GM21786 (cell line): ENCODE measurements at regions not wholly inside any gene's neighbourhood (a gene's known extent, or its start where the extent isn't known, plus 50 kb on each side); places are given as distances from the start of the nearest gene placed in this dataset.

Experiments used
- ATAC-seq: cut with Tn5 transposase; IDR thresholded peaks from one replicate; pipeline ENCODE4 v1.9.1; 2021; ENCODE audit not compliant: unreplicated experiment

DNA sequence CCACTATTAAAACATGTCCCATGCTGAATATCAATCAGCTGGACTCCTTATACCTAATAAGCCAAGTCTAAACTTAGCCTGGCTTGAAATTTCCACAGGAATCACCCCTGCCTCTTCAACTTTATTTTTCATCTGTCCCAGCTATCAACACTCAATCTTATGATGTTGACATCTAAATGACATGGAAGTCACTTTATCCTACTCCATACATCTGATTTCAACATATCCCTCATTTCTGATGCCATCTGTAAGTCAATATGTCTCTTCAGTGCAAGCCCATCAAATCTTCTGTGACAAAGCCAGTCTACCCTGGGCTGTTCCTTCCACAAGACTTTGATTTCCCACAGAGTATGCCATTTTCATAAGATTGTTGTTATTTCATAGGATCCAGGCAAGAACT is 143.6 kb upstream of the SEMA6D start:
- no peak for ATAC-seq

DNA sequence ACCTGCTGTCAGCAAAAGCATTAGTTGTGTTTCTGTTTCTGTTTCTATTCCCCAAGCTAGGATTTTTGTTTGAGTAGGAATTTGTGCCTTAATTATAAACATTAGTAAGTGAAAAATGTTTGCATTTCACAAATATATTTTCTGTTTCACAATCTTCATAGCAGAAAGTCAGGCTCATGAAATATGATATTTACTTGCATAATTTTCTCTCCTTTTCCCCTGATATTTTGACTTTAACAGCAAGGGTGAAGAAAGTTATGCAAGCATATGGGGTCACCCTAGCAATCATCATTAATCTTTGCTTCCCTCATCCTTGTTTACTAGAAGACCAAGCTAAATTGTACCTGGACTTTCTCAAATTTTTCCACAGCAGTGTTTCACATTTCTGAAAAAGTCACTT is 140.3 kb upstream of the SEMA6D start:
- no peak for ATAC-seq

DNA sequence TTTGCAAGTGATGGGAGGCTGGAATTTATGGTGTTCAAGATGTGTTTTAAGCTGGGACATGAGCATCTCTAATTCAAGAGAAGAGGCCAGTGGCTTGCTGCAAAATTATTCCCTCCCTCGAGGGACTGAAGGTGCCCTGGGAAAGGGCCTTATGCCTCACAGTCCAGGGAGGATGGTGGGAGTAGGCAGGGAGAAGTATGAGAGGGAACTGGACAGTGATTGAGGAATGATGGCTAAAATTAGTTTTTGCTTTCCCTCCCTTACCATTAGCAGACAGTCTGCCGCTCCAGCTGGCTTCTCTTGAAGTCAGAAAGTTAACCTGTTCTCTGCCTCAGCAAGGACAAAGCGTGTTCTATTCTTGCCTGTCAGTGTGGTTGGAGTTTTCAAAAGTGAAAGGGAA is 139.8 kb upstream of the SEMA6D start:
- no peak for ATAC-seq

DNA sequence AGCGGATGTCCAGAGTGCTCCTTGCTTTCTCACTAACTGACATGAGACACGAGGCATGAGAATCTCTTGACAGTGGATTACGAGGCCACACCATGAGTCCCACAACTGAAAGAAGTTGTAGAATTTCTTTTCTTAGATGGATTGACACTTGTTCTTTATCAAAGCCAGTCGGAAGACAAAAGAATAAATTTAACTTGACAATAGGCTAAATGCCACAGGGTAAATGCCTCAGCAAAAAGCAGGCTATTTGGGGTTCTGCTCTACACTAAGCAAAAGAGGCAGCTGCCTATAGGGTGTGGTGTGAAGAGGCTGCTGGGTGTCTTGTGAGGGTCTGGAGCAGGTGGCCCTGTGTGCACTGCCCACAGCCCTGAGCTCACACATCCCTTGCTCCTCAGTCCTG is 135.1 kb upstream of the SEMA6D start:
- ATAC-seq = no peak

DNA sequence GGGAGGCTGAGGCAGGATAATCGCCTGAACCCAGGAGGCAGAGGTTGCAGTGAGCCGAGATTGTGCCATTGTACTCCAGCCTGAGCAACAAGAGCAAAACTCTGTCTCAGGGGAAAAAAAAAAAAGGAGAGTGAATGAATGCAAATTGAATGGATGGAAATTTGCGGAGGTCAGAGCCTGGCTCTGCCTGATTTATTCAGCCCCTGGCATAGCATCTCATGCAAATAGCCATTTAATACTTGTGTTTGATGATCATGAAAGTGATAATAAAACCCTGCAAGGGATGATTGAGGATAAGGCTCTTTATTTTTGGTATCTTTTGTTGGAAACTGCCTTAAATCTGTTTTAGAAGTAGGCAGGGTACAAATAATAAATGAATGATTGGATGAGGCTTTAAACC is 133.0 kb upstream of the SEMA6D start:
- ATAC-seq = no peak

DNA sequence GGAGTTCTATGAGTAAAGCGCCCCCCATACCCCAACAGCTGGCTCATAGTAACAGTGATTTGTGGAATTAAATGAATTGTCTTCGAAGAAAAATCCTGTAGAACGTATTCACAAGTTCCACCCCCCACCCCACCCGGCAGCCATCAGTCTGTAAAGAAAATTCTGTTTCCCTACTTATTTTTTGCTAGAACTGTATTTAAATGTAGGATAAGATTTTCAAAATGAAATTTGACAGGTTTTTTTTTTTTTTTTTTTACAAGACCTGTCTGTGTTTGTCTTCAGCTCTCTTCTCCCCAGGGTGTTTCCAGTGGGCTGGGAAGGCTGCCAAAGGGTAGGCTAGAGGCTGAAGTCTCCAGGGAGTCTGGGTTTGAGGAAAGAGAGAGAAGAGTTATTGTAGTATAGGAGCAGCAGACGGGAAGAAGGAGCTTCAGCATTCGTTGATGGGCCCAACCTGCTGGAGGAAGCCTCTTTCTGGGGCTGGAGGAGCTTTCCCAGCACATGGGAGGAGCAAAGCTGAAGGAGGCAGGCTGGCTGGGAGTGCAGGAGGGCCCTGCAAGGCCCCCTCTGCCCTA is 130.6 kb upstream of the SEMA6D start:
- ATAC-seq = no peak

DNA sequence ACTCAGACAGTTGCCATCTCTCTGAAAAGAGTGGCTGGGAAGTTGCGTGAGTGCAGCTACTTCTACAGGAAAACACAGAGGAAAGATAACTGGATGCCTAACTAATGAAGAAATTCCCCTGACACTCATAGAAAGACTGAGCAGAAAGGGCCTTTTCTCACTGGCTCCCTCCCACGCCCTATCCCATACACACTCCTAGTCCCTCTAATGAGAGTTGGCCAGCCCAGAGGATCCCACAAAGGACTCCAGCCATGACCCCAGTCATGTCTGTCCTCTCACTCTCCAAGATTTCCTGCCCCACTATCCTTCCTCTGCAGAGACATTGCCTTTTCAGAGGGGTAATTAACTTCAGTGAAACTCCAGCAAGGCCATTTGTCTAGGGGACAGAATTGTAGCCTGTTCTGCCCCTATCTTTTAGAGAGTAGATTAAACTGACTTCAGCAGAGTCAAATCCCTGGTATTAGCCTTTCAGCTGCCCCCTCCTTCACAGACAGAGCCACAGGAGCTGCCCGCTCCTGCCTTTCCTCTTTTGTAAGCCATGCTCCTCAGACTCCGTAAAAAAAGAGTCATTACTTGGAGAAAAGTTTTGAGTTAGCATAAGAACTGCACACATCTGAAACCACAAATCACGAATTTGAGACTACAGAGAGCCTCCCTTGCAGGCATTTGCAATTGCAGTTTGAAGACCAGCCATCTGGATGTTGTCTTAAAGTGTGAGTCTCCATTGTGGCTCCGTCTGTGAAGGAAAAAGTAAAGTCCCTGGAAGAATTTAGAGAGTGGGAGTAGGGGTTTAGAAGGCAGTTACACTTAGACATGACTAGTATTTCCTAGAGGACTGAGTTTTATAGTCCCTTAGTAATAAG is 129.1 kb upstream of the SEMA6D start:
- ATAC-seq = no peak

DNA sequence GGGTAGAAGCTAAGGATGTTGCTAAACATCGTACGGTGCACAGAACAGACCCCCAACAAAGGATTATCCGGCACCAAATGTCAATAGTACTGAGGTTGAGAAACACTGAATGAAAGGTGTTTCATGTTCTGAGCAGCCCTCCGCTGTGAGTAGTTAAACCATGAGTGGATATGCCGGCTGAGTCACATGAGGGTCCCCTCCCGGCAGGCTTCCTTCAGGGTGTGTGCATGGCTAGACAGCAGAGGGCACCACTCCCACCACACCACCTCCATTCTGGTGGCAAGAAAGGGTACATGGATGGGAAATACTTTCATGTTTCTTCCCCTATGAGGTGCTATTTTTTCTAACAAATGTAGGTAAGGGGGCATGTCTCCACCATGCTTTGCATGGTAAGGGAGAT is 128.3 kb upstream of the SEMA6D start:
- no peak for ATAC-seq

DNA sequence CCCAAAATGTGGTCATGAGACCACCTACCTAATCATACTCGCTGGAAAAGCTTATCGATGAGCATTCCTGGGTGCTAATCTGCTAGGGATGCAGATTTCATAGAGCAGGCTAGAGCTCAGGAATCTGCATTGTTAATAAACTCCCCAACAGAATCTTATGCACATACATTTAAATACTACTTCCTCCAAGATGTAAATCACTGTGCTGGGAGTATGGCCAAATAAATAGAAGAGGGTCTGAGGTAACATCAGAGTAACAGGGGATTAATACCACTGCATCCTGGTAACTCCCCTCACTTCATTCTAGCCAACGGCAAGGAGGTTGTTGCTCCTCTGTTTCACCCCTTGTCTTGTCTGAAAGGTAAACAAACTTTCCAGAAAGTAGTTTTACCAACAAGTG is 118.3 kb upstream of the SEMA6D start:
- ATAC-seq = no peak

DNA sequence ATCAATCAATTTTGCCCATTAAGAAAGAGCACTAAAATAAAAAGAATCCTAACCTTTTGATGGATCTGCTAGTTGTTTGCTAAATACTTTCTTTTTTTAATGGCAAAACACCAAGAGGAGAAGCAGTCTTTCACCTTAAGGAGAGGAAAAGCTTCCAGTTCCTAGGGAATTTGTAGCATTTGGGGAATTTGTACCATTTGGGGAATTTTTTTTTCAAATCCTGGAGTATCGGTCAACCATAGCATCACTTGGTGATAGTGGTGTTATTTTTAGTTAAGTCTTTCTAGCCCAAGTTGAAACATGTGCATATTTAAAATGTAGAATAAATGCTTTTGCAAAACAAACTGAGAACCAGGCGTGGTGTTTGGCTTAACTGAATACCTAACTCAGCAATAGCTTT is 117.5 kb upstream of the SEMA6D start:
- no peak for ATAC-seq

DNA sequence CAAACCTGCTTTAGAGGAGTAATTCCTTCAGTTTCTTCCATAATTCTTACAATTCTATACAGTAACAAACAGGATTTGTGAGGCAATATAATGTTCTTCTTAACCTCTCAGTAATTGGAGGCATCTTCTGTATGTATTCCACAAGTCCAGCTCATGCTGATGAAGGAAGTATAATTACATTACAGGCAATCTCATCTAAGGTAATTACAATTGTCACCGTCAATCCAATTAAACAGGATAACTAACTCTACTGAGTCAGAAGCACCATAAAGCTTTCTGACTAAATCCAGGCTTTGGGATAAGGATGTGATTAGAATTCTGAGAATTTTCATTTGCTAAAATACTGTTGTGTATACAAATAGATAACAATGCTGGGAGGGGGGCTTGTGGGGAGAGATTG is 115.2 kb upstream of the SEMA6D start:
- no peak for ATAC-seq

DNA sequence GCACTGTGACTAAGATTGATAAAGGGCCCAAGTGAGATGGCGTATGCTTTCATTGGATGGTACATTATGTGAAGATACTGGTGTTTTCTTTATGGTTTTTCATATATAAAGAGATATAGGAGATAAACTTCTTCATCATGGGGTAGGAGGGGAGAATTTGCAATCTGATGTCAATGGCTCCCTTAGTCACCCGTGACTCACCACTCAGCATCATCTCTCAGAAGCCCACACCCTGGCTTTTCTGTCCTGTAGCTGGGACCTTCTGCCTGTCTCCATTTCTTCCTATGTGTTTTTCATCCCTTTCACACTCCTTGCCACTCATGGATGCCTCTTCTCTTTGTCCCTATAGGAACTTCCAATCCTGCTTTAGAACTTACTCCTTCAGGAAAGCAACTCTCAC is 114.3 kb upstream of the SEMA6D start:
- no peak for ATAC-seq

DNA sequence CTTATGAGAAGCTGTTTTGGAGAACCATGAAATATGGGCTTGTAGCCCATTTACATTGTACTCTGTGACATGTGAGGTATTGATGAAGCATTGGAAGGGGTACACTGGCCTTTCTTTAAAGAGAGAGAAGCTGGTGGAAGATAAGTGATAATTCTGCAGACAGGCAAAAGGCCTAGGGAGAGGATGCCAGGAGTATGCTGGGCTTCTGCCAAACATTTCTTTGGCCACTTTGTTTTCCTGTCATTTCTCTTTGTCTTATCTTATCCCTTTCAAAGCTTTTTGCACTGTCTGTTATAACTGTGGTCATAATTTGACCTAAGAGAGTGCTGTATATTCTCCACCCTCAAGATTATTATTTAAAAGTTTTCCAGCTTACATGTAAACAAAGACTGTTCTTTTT is 109.6 kb upstream of the SEMA6D start:
- no peak for ATAC-seq

DNA sequence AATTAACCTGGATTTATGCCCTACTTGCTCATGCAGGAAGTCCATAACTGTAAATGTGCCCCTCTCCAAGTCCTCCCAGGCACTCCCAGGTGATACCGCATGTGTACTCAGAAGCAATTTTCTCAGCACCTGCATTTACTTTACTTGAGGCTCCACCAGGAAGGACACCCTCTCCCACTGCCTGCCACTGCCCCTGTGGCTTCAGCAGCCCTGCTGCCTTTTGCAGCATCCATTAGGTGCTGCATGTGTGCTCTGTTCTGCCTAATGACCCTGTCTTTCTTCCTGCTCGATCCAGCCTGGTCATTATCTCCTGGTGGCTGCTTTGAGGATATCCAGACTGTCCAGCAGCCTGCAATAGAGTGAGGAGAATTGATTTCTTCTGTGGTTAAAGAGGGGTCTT is 107.6 kb upstream of the SEMA6D start:
- ATAC-seq = no peak

DNA sequence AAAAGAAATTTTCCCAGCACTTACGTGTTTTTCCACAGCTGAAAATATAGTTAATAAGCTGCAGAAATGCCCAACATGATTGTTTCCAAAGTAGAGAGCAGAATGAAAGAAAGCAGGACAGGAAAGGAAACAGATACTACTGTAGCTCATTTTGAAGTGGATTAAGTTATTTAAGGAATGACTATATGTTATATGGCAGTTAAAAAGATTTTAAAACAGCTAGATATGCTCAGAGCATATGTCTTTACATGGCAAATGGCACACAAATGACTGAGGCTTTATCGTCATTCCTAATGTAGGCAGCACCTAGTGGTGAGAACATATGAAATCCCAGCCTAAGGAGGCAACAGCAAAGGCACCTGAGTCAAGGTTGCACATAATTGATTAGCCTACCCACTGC is 106.6 kb upstream of the SEMA6D start:
- ATAC-seq = no peak

DNA sequence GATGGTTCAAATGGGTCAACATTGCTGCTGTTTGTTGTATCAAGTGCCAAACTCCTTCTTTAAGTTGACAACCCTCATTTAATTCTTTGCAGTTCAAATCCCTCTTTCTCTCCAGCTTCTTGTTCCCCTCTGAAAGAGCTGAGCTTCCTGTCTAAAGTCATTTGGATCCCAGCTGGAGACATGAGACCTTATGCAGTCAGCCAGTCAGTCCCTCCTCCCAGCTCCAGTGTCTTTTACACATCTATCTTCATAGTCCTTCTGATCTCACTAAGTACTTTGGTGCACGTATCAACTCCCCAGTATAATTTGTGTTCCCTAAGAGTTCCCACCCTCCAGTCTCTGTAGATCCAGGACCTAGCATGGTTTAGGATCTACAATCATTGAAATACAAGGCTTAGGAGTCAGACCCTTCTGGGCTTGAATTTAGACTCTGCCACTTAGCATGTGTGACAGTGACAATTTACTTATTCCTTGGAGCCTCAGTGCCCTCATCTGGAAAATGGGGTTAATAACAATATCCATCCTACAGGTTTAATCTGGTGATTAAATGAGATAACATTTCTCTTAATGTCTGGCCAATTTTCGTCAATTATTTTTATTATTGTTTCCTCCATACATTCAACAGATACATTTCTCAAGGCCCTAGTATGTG is 102.8 kb upstream of the SEMA6D start:
- no peak for ATAC-seq

DNA sequence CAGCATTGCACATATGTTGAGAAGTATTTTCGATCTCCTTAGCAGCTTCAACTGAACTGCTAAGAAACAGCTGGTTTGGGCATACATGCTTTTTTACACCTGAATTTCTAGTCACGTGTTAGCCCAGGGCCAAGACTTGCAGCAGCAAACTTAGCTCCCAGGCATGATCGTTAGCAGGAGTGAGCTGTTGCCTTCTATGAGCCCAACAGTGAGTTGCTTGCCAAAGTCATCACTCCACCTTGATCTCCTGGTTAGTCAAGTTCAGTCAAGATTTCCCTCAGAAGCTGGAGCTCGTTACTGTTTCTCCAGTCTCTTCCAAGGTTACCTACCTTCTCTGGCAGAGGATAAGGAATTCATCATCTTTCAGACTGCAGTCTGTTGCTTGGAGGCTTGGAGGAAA is 100.4 kb upstream of the SEMA6D start:
- ATAC-seq = no peak

DNA sequence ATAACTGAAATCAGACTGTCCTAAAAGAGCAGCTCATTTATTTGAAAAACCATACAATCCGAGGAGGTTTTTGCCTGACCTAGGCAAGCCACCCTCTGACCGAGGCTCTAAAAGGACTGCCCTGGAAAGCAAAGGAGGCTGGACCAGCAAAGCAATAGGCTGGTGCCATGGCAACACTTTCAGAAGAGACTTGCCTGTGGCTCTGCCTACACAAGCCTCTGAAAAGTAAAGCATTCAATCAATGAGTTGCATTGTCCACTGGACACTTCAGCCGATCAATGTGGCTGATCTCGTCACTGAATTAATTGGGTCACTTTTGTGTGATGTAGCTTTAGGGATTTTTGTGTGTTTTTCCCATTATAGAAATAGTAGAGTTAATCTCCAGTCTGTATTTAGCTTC is 99.1 kb upstream of the SEMA6D start:
- ATAC-seq = no peak

DNA sequence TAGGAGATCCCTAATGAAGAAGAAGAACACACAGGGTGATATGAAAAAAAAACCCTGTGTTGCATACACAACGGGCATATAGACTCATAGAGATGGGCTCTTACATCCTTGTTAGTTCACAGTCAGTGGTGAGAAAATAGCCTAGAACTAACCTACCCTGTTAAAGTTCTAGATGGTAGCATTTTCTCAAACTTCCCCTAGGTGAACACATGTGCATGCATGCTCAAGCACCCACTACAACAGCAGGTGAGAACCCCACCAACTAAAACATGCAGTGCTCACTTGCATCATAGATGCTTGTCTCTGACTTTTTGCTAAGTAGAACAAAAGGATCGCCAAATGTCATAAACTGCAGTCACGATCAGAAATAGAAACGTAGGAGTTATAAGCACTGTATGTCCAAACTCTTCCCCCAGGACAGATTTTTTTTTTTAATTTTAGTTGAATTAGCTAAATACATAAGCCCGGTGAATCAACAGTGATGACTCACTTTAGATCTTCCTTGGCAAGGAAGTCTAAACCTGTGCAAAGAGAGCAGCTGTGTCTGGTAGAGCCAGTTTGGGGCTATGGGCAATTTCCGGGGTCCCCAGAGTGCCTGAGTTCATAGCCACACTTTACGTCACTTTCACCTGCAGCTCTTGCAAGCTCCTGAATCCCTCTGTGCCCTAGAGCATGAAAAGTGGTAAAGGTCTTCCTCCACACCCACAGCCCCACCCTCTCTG is 96.2 kb upstream of the SEMA6D start:
- no peak for ATAC-seq

DNA sequence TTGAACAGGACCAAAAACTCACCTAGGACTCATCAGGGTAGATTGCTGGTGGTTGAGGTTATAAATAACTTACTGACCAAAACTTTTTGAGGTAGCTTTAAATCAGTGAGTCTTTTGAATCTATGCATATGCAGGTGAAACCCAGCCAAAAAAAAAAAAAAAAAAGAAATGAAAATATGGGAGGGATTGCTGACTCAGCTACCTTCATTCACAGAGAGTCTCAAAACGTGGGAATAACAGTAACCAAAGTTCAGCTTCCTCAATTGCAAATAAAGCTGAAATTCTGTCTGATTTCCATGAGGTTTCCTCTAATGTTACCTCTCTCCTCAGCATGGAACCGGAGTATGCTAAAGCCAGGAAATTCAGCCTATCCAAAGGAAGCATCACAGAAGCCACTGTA is 95.2 kb upstream of the SEMA6D start:
- ATAC-seq = no peak

DNA sequence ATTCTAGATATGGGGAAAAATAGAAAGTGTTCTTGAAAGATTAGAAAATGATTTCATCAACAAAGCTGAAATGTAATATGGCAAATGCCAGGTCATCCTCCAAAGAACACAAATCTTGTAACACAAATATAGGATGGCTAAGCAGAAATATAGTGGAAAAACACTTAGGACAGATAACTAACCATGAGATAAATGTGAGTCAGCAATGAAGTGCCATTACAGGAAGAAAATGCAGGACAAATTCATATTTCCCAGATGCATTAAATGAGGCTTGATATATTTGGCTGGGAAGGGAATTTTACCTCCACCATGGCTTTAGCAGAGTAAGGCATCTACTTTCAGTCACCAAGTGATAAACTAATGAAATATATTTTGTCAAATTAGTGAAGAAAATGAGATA is 92.8 kb upstream of the SEMA6D start:
- no peak for ATAC-seq

DNA sequence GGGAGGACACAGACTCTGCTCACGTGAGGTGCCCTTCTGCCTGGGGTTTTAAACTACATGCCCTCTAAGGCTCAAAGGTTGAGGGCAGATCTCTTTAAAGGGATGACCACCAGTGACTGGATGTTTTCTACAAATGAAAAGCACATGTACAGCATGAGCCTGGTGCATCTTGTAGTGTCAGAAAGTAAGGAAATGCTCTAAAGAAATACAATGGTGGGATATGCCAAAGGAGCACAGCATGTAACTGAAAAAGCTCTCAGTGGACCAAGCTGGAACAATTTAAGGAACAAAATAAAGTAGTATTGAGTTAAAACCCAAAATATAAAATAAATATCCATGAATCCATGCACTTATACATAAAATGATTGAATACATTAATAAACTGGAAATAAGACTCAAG is 78.3 kb upstream of the SEMA6D start:
- no peak for ATAC-seq
